ENCODE measurements at regions not wholly inside any gene's neighbourhood (a gene's known extent, or its start where the extent isn't known, plus 50 kb on each side); places are given as distances from the start of the nearest gene placed in this dataset.

DNA sequence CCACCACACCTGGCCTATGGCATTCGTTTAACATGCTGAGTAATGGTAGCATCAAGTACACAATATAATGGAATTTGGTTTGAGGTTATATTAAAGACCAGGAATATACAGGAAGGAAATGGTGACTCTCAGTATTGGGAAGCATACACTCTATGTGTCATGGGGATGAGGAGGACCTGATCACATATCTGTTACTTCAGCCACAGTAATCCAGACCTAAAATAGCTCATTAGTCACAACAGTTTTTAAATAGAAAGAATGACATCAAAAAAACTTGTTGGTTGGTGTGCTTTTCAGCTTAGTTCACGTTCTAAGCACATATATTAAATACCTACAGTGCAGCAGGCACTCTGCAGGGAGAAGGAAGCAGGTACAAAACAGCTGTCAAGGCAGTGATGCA lies 52.5 kb upstream of the ATP2C1 start:
- TF ChIP-seq ELF2 (CRISPR knock-in tag; IDR thresholded peaks at IDR 0.05): no peak
- no peak for TF ChIP-seq SP2 (IDR thresholded peaks at IDR 0.05; ENCODE audit: extremely low read depth, low read depth, low read length, poor library complexity, severe bottlenecking)
- TF ChIP-seq, protein P1, sequence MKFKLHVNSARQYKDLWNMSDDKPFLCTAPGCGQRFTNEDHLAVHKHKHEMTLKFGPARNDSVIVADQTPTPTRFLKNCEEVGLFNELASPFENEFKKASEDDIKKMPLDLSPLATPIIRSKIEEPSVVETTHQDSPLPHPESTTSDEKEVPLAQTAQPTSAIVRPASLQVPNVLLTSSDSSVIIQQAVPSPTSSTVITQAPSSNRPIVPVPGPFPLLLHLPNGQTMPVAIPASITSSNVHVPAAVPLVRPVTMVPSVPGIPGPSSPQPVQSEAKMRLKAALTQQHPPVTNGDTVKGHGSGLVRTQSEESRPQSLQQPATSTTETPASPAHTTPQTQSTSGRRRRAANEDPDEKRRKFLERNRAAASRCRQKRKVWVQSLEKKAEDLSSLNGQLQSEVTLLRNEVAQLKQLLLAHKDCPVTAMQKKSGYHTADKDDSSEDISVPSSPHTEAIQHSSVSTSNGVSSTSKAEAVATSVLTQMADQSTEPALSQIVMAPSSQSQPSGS (CRISPR knock-in tag; IDR thresholded peaks at IDR 0.05): no peak
- no peak for TF ChIP-seq ATF6 (CRISPR knock-in tag; IDR thresholded peaks at IDR 0.05)
- no peak for TF ChIP-seq ATF7 (IDR thresholded peaks at IDR 0.05)
- TF ChIP-seq ZNF23 (CRISPR knock-in tag; IDR thresholded peaks at IDR 0.05): no peak
- TF ChIP-seq CREB1 (IDR thresholded peaks at IDR 0.05): no peak
- TF ChIP-seq CREB1 (CRISPR knock-in tag; IDR thresholded peaks at IDR 0.05): no peak
- no peak for TF ChIP-seq ZNF408 (CRISPR knock-in tag; IDR thresholded peaks at IDR 0.05; ENCODE audit: low read depth)
